PFSK-1 (cell line): ENCODE measurements at regions not wholly inside any gene's neighbourhood (a gene's known extent, or its start where the extent isn't known, plus 50 kb on each side); places are given as distances from the start of the nearest gene placed in this dataset.

Source experiments
- FOXP2 ChIP-seq: optimal IDR thresholded peaks from 2 replicates; pipeline ENCODE3; 2011; ENCODE audit warnings: borderline replicate concordance, control low read depth, inconsistent platforms; ENCODE audit not compliant: insufficient read depth; ENCODE audit errors: extremely low read length, extremely low read depth
- REST ChIP-seq, 2 experiments: IDR thresholded peaks; 2 replicates each; pipeline versions ENCODE4 v1.6.1 to v1.8.0; 2011 to 2012; ENCODE audit warnings: low read depth in 2 of 2, low read length in 2 of 2, control low read depth in 1 of 2, inconsistent platforms in 1 of 2, mild to moderate bottlenecking in 1 of 2, moderate library complexity in 1 of 2; ENCODE audit not compliant: insufficient read depth in 1 of 2

GRCh38 chrX:39665830-39666518, 431.8 kb downstream of the BCOR start:
- TF ChIP-seq FOXP2 (no peak), REST (IDR thresholded peaks at IDR 0.05; ENCODE audit: insufficient read depth in 1 of 2, low read depth in 2 of 2, low read length in 2 of 2) (no peak)
